Fibroblast of upper back skin (primary cell): ENCODE measurements at regions not wholly inside any gene's neighbourhood (a gene's known extent, or its start where the extent isn't known, plus 50 kb on each side); places are given as distances from the start of the nearest gene placed in this dataset.
"Not testable (repeated sequence)": the region's sequence is repeated elsewhere in the genome, so short reads cannot be mapped to it uniquely, and the experiment has no call there.

Source experiments
- DNase-seq: peaks from one replicate; pipeline ENCODE4 v3.0.0-alpha.2; 2013

DNA sequence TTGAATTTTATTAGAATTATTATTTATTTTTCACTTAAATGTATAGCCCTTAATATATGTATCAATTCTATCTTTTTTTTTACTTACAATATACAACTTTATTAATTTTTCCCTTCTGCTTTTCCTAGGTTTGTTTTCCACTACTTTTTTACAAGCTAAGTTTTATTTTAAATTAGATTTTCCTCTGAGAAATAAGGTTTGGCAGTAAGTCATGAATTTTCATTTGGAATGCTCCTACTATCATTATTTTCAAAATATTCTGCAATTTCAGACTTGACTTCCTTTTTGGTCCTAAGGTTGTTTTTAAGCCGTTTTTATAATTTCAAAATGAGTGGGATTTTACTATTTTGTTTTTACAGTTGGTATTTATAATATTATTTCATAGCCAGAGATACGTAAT, 222.8 kb upstream of the PIEZO2 start:
- DNase-seq = no peak

DNA sequence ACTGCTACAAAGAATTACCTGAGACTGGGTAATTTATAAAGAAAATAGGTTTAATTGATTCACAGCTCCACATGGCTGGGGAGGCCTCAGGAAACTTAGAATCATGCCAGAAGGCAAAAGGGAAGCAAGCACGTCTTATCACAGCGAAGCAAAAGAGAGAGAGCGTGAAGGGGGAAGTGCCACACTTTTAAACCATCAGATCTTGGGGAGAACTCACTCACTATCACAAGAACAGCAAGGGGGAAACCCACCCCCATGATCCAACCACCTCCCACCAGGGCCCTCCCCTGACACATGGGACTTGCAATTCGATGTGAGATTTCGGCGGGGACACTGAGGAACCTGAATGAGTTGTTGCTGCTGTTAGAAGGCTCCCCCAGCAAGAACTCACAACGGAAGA, 220.2 kb upstream of the PIEZO2 start:
- DNase-seq = no peak

DNA sequence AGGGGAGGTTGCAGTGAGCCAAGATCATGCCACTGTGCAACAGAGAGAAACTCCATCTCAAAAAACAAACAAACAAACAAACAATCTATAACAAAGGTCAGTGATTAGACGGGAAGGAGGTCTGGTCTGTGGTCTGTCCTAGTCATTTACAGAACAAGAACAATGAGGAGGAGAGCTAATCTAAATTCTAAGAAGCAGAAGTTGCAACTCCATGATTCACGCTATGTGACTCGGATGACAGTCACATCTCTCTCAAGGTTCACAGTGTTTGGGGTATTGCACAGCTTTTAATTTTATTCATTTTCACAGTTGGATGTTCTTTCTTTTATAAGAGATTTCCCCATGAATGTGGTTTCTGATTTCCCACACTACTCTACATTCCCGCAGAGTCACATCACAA, 218.7 kb upstream of the PIEZO2 start:
- no peak for DNase-seq

DNA sequence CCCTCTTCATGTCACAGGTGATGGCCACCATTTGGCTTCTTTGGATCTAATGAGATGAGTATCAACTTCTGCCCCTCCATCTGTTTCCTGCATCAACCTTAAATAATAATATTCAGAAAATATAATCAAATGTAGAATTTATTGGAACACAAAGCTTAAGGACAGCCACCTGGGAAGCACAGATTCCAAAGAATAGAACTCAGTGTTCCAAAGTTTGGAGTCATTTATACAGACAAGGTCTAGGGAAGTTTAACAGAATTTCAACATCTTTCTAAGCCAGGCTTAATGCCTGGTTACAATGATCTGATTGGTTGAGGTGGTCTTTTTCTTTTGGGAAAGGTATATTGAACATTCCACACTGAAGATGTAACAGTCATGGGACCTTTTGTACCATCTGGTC, 218.0 kb upstream of the PIEZO2 start:
- no peak for DNase-seq

DNA sequence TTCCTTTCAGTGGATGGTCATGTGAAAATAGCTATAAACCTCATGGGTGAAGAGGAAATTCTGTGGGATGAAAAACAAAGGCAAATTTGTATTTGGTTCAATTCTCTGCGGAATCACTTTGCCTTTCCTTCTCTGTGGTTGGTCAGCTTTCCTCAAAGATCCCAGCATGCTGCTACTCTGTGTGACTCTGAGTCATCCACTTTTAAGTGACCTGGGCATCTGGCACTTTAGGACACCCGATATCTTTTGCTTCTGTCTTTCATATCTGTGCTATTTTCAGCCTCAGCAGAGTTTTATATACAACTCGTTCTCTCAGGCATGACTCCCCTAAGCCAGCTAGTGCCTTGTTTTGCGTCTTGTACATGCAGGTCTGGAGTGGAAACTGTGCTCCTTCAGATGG, 217.0 kb upstream of the PIEZO2 start:
- DNase-seq = peak; percentile 13

DNA sequence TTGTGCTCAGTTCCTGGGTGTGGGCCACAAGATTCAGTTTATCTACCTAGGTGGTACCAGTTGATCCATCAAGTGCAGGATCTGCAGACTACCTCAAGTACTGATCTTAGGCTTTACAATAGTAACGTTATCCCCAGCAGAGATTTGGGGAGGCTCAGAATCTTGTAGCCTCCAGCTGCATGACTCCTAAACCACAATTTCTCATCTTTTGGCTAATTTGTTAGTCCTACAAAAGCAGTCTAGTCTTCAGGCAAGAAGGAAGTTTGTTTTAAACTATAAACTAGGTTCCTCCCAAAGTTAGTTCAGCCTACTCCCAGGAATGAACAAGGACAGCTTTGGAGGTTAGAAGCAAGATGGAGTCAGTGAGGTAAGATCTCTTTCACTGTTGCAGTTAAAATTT, 213.5 kb upstream of the PIEZO2 start:
- no peak for DNase-seq

GRCh38 chr18:11361862-11362261, 212.5 kb upstream of the PIEZO2 start:
- DNase-seq = not testable (repeated sequence)

DNA sequence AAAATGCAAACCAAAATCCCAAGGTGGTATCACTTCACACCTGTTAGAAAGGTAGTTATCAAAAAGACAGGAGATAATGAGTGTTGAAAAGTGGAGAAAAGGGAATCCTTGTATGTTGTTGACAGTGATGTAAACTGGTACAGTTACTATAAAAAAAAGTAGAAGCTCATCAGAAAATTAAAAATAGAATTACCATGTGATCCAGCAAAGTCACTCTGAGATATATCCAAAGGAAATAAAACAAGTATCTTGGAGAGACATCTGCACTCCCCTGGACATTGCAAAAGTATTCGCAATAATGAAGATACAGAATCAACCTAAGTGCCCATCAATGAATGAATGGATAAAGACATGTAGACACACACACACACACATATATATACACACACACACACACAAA, 208.3 kb upstream of the PIEZO2 start:
- DNase-seq = no peak

DNA sequence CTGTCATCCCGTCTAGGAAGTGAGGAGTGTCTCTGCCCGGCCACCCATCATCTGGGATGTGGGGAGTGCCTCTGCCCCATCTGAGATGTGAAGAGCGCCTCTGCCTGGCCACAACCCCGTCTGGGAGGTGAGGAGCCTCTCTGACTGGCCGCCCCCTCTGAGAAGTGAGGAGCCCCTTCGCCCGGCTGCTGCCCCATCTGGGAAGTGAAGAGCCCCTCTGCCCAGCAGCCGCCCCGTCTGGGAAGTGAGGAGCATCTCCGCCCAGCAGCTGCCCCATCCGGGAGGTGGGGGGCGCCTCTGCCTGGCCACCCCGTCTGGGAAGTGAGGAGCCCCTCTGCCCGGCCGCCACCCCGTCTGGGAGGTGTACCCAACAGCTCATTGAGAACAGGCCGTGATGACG, 195.2 kb upstream of the PIEZO2 start:
- not testable (repeated sequence) for DNase-seq

- no peak for DNase-seq
These were observed 193.7 kb upstream of the PIEZO2 start for GRCh38 chr18:11343096-11343495.

- DNase-seq = not testable (repeated sequence)
These were observed 192.7 kb upstream of the PIEZO2 start for GRCh38 chr18:11342115-11342514.

GRCh38 chr18:11339188-11339775, 189.9 kb upstream of the PIEZO2 start:
- peak; percentile 73 for DNase-seq

DNA sequence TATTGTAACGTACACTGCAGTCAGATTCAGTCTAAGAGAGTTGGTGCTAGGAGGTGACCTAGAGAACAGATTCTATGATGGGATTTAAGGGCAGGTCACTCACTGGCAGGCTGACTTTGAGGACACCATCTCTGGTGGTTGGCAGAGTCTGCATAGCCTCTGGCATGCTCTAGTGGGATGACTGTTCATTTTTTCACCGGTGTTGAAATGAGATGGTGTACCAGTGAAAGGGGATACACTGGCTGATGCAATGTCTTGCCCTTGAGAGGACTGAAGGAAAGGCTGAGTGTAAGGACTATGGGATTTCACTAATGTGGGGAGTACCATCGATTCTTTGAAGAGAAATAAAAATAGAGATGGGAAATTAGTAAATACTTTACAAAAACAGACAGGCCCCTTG, 186.9 kb upstream of the PIEZO2 start:
- DNase-seq = no peak

- DNase-seq = peak; percentile 74
These were observed 178.1 kb upstream of the PIEZO2 start for GRCh38 chr18:11327391-11328009.

DNA sequence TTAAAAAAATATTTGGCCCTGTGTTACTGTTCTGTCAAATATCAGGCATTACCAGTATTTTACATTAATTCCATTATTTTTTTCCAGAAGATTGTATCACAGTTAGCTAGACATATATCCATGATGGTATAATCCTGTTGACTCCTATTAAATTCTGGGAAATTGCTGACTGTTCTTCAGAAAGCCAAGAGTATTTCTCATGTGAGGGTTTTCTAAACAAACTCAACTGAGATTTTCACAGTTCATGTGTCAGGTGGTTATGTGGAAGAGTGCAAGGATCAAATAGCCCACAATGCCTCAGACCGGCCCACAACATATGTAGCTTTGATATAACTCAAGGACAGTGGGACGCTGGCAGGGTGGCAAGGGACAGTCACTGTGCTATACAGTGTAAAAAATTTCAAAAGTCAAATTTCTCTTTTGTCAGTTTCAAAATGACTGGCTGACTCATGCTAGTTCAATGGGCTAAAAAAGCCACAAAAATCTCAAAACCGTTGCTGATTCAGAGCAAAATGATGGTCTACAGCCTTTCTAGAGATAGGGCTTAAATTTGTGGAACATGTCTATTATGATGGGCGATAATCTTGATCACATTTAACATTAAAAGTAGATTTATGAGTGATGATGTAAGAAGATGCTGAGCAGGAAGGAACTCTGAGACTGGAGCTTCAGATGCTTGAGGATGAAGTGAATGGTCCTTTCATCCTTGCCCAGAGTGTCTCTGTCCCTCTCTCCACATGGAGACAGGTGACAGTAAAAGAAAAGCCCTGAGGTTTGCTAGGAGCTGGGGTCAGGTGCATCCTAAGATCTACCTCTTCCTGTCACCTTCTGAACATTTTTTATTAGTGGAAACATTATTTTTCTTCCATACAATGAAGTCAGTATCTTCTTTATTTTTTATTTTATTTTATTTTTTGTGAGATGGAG, 175.8 kb upstream of the PIEZO2 start:
- DNase-seq = peak; percentile 96

DNA sequence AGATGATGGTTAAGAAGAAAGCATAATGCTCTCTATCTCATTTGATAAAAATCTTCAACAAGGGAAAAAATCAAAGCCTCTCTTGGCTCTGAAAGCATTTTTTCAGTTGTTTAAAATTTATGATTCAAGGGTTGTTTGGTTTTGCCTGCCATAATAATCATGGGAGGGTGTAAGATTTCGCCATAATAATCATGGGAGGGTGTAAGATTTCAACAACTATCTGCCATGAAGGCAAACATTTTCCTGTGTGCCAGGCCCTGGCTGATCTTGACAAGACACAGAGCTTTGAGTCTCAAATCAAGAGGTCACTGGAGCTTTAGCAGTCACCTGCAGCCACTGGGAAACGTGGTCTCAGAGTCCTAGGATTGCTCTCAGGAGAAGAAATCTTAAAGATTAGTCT, 175.1 kb upstream of the PIEZO2 start:
- DNase-seq = peak; percentile 26

- DNase-seq = peak; percentile 81
These were observed 174.0 kb upstream of the PIEZO2 start for GRCh38 chr18:11323359-11323819.

GRCh38 chr18:11322716-11323115, 173.3 kb upstream of the PIEZO2 start:
- DNase-seq = no peak

DNA sequence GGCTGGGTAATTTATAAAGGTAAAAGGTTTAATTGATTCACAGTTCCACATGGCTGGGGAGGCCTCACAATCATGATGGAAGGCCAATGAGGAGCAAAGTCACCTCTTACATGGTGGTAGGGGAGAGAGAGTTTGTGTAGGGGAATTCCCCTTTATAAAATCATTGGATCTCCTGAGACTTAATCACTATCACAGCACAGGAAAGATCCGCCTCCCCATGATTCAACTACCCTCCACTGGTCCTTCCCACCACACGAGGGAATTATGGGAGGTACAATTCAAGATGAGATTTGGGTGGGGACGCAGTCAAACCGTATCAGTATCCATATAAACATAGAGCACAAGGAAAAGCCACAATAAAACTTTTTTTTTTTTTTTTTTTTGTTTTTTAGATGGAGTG, 172.6 kb upstream of the PIEZO2 start:
- DNase-seq = no peak

- peak; percentile 86 for DNase-seq
These were observed 171.6 kb upstream of the PIEZO2 start for GRCh38 chr18:11320986-11321385.

DNA sequence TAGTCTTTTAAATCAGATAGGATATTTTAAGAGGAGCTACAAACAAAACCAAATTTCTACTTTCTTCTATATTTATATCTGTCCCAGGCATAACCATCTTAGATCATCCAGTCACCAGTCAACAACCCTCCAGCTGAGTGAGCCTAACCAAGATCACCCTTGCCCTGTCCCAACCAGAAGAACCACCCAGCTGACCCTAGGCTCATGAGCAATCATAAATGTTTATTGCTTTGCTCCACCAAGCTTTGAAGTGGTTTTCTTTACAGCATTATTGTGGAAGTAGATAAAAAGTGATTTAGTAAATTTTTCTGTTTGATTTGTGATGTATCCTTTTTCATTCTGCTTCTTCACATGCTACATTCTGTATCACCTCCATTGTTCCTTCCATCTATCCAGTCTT, 167.2 kb upstream of the PIEZO2 start:
- DNase-seq = no peak

DNA sequence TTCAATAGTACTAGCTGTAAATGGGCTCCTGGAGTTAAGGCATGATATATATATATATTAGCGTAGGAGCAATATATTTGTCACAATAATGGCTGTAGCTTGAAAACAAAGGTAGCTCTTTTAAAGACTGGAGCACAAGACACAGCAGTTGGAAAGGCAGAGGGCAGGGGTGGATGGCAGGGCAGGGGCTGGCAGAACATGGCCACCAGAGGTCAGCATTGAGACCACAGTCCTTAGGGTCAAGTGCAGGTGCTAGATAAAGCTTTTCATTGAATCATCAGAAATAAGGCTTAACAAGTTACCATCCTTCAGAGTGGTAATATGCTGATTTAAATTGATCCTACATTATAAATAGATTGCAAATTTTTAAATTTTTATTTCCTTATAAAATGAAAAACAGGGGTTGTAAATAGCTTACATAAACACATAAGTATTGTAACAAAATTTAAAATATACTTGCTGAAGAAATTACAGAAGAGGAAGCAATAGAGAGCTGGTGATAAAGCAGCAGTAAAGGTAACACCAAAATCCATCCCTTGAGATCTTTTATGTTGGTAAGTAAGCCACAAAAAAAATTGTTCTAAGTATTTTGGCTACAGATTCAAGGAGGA, 161.2 kb upstream of the PIEZO2 start:
- peak; percentile 42 for DNase-seq

- peak; percentile 39 for DNase-seq
These were observed 159.8 kb upstream of the PIEZO2 start for GRCh38 chr18:11309172-11309571.
